Stimulated activated CD4-positive, alpha-beta T cell treated with anti-CD3 and anti-CD28 coated beads, TNF-alpha, amount 100 ng/mL, for 4 hours (primary cell): ENCODE measurements at regions not wholly inside any gene's neighbourhood (a gene's known extent, or its start where the extent isn't known, plus 50 kb on each side); places are given as distances from the start of the nearest gene placed in this dataset.

Experiments
- DNase-seq, 3 experiments: peaks; one replicate each; pipeline ENCODE4 v3.0.0-alpha.2; 2020; ENCODE audit warnings: low read depth in 3 of 3

GRCh38 chr18:78698914-78699313 lies 280.7 kb upstream of the SALL3 start:
- DNase-seq: no peak

GRCh38 chr18:78699499-78699898 lies 280.1 kb upstream of the SALL3 start:
- no peak for DNase-seq

- no peak for DNase-seq
Observed at GRCh38 chr18:78701771-78702396, 277.7 kb upstream of the SALL3 start.

- DNase-seq: no peak
Observed at GRCh38 chr18:78703291-78703690, 276.3 kb upstream of the SALL3 start.

- DNase-seq: no peak
Observed at GRCh38 chr18:78704971-78705461, 274.6 kb upstream of the SALL3 start.

GRCh38 chr18:78709261-78709809 lies 270.3 kb upstream of the SALL3 start:
- DNase-seq: no peak

GRCh38 chr18:78711316-78711715 lies 268.3 kb upstream of the SALL3 start:
- no peak for DNase-seq

- DNase-seq: no peak
Observed at GRCh38 chr18:78711971-78712370, 267.6 kb upstream of the SALL3 start.

GRCh38 chr18:78713069-78713468 lies 266.5 kb upstream of the SALL3 start:
- DNase-seq: no peak

GRCh38 chr18:78713726-78714125 lies 265.9 kb upstream of the SALL3 start:
- DNase-seq: no peak

GRCh38 chr18:78716022-78716421 lies 263.6 kb upstream of the SALL3 start:
- DNase-seq: no peak

- DNase-seq: no peak
Observed at GRCh38 chr18:78716581-78716980, 263.0 kb upstream of the SALL3 start.

- DNase-seq: no peak
Observed at GRCh38 chr18:78717051-78717765, 262.4 kb upstream of the SALL3 start.

- DNase-seq: no peak
Observed at GRCh38 chr18:78717766-78718150, 261.9 kb upstream of the SALL3 start.

GRCh38 chr18:78719821-78720220 lies 259.8 kb upstream of the SALL3 start:
- no peak for DNase-seq

- no peak for DNase-seq
Observed at GRCh38 chr18:78720456-78721237, 259.0 kb upstream of the SALL3 start.

- DNase-seq: no peak
Observed at GRCh38 chr18:78721238-78721875, 258.3 kb upstream of the SALL3 start.

GRCh38 chr18:78721981-78722380 lies 257.6 kb upstream of the SALL3 start:
- DNase-seq: no peak

- no peak for DNase-seq
Observed at GRCh38 chr18:78722386-78722785, 257.2 kb upstream of the SALL3 start.

- no peak for DNase-seq
Observed at GRCh38 chr18:78722929-78723710, 256.5 kb upstream of the SALL3 start.
